ENCODE measurements at regions not wholly inside any gene's neighbourhood (a gene's known extent, or its start where the extent isn't known, plus 50 kb on each side); places are given as distances from the start of the nearest gene placed in this dataset.

GRCh38 chr2:180927030-180927686, 53.2 kb upstream of the UBE2E3 start:
- H3K4me3 ChIP-seq (ENCODE audit: low read depth, low read length): no peak overlapping the region
- DNase-seq (ENCODE audit: low read depth): no peak
- no peak for TF ChIP-seq CTCF (IDR thresholded peaks at IDR 0.05; ENCODE audit: insufficient read depth, low read depth, low read length)

DNA sequence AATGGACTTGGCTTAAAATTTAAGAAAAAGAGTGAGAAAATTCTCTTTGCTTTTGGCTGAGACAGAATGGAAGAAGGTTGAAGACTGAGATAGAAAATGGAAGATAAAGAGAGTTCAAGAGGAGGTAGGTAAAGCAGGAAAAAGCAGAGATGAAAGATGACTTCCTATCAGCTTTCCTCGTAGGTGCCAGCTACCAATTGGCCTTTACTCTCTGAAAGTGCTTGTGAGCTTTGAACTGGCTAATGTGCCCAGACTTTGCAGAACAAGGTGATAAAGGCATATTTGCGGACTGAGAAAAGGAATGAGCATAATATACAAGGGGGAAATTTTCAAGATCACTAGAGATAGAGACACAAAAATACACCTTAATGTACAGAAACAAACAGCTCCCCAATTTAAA, 54.7 kb upstream of the UBE2E3 start:
- no peak for TF ChIP-seq CTCF (IDR thresholded peaks at IDR 0.05; ENCODE audit: insufficient read depth, low read depth, low read length)

GRCh38 chr2:180924063-180924462, 56.3 kb upstream of the UBE2E3 start:
- no peak for TF ChIP-seq CTCF (IDR thresholded peaks at IDR 0.05; ENCODE audit: insufficient read depth, low read depth, low read length)
- no peak overlapping the region for H3K4me3 ChIP-seq (ENCODE audit: low read depth, low read length)
- no peak for DNase-seq (ENCODE audit: low read depth)

More for the DNA sequence above, 54.7 kb upstream of the UBE2E3 start:
- no peak overlapping the region for H3K4me3 ChIP-seq (ENCODE audit: low read depth, low read length)
- no peak for DNase-seq (ENCODE audit: low read depth)

DNA sequence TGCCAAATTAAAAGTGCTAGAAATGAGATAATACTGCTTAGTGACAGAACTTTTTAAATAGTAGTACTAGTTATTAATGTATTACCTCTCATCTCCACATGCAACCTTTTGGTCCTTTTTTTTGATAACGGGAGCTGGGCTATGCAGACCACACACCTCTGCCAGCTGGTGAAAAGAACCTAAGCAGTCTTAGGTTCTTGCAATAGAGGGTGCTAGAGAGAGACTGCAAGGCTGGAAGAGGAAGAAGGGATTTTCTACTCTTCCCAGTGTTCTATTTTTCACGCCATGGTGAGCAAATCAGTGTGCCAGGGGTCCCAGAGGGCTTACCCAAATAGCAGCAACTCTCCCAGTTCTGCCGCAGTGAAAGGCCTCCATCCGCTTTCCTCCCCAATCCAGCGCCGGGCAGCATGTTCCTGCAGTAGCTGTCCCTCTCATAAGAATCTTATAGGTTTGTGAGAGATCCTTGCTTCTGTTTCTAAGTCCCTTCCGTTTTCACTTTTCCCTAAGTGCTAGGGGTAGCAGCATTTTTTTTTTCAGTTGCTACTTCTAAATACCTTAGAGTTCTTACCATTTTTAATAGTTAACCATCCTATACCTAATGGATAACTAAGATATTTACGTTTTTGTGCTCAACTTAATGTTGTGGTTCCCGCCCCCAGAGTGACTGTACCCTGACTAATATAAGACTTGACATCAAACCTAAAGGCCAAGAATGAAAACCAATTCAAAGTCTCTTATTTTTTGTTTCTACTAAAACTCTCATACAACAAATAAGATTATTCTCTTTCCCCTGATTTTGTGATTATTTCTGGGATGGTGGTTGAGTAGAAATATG, 69.4 kb upstream of the UBE2E3 start:
- H3K4me3 ChIP-seq (ENCODE audit: low read depth, low read length): no peak overlapping the region
- DNase-seq (ENCODE audit: low read depth): no peak

DNA sequence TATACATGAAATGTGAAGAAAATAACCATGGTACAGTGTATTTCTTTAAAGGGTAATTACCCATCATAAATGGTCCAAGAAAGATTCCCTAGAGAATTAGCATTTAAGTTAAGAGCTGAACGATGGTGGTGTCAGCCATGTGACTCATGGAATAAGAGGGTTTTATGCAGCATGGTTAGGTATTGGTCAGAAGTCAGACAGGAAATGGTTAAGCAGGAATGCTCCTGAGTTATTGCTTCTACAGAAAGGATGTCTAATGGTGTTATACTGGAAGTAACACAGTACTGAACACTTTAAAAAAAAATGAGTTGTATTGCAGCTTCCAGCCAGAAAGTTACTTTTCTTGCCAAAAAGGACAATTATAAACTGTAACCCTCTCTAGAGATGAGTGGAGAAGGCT, 72.7 kb upstream of the UBE2E3 start:
- TF ChIP-seq CTCF (IDR thresholded peaks at IDR 0.05; ENCODE audit: insufficient read depth, low read depth, low read length): no peak

More for the DNA sequence above, 69.4 kb upstream of the UBE2E3 start:
- TF ChIP-seq CTCF (IDR thresholded peaks at IDR 0.05; ENCODE audit: insufficient read depth, low read depth, low read length): no peak

GRCh38 chr2:180905461-180905860, 74.9 kb upstream of the UBE2E3 start:
- DNase-seq (ENCODE audit: low read depth): no peak
- no peak overlapping the region for H3K4me3 ChIP-seq (ENCODE audit: low read depth, low read length)
- TF ChIP-seq CTCF (IDR thresholded peaks at IDR 0.05; ENCODE audit: insufficient read depth, low read depth, low read length): no peak

More for the DNA sequence above, 72.7 kb upstream of the UBE2E3 start:
- no peak overlapping the region for H3K4me3 ChIP-seq (ENCODE audit: low read depth, low read length)
- DNase-seq (ENCODE audit: low read depth): no peak
